ENCODE measurements at regions not wholly inside any gene's neighbourhood (a gene's known extent, or its start where the extent isn't known, plus 50 kb on each side); places are given as distances from the start of the nearest gene placed in this dataset.
"Not testable (repeated sequence)": the region's sequence is repeated elsewhere in the genome, so short reads cannot be mapped to it uniquely, and the experiment has no call there.

DNA sequence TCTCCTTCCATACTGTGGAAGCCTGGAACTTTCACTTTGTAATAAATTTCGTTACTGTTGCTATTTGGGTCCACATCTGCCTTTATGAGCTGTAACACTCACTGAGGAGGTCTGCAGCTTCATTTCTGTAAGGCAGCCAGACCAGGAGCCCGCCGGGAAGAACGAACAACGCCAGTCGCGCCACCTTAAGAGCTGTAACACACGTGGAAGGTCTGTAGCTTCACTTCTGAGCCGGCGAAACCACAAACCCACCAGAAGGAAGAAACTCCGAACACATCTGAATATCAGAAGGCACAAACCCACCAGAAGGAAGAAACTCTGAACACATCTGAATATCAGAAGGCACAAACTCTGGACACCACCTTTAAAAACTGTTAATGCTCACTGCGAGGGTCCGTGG is 589.9 kb upstream of the SLC35B3 start:
- Histone ChIP-seq H3K27me3 (ENCODE audit: insufficient read depth, low read length) (no peaks in the 10 kb centered on the region), H3K9ac (ENCODE audit: low read length) (no peak overlapping the region), H3K79me2 (ENCODE audit: insufficient read depth, low read length) (no peaks in the 10 kb centered on the region), H3K4me2 (ENCODE audit: low read length) (no peak overlapping the region), H3K27ac (ENCODE audit: low read depth, low read length) (no peak overlapping the region), H3K36me3 (ENCODE audit: insufficient read depth, low read length) (no peaks in the 10 kb centered on the region), H2AFZ (ENCODE audit: low read depth, low read length) (no peak overlapping the region), H3K9me3 (ENCODE audit: insufficient read depth, low read depth, low read length) (no peaks in the 10 kb centered on the region), H3K4me3 (ENCODE audit: insufficient read depth, low read depth, low read length) (no peak overlapping the region), H4K20me1 (ENCODE audit: insufficient read depth, low read length) (no peaks in the 10 kb centered on the region), H3K4me1 (ENCODE audit: insufficient read depth, low read length) (no peaks in the 10 kb centered on the region)
- FAIRE-seq = no peak
- no peaks in the 10 kb centered on the region for H3K36me3 Mint-ChIP-seq (ENCODE audit: low read depth, unreplicated experiment)
- DNase-seq (ENCODE audit: low read depth) = no peak
- TF ChIP-seq CTCF (IDR thresholded peaks at IDR 0.05; ENCODE audit: insufficient read depth, low read depth, low read length) (no peak), EZH2 (IDR thresholded peaks at IDR 0.05; ENCODE audit: insufficient read depth, low read length) (no peak)
- H3K4me3 Mint-ChIP-seq (ENCODE audit: unreplicated experiment) = no peak overlapping the region
- H3K9me3 Mint-ChIP-seq (ENCODE audit: unreplicated experiment) = peaks cover 4% of the 10 kb centered on the region
- peak overlapping the region; percentile 17 for H3K27ac Mint-ChIP-seq (ENCODE audit: unreplicated experiment)
- no peaks in the 10 kb centered on the region for H3K4me1 Mint-ChIP-seq (ENCODE audit: low read depth, unreplicated experiment)
- no peaks in the 10 kb centered on the region for H3K27me3 Mint-ChIP-seq (ENCODE audit: low read depth, unreplicated experiment)

DNA sequence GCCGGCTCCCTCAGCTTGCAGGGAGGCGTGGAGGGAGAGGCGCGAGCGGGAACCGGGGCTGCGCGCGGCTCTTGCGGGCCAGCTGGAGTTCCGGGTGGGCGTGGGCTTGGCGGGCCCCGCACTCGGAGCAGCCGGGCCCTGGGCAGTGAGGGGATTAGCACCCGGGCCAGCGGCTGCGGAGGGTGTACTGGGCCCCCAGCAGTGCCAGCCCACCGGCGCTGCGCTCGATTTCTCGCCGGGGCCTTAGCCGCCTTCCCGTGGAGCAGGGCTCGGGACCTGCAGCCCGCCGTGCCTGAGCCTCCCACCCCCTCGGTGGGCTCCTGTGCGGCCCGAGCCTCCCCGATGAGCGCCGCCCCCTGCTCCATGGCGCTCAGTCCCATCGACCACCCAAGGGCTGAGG is 588.9 kb upstream of the SLC35B3 start:
- not testable (repeated sequence) for H3K4me2 ChIP-seq (ENCODE audit: low read length); H3K79me2 ChIP-seq (ENCODE audit: insufficient read depth, low read length); H3K36me3 ChIP-seq (ENCODE audit: insufficient read depth, low read length); H3K27ac Mint-ChIP-seq (ENCODE audit: unreplicated experiment); H3K27me3 Mint-ChIP-seq (ENCODE audit: low read depth, unreplicated experiment); H3K4me3 Mint-ChIP-seq (ENCODE audit: unreplicated experiment); H3K27me3 ChIP-seq (ENCODE audit: insufficient read depth, low read length); H3K4me1 ChIP-seq (ENCODE audit: insufficient read depth, low read length); H3K4me3 ChIP-seq (ENCODE audit: insufficient read depth, low read depth, low read length); H3K27ac ChIP-seq (ENCODE audit: low read depth, low read length); H2AFZ ChIP-seq (ENCODE audit: low read depth, low read length); H3K9me3 ChIP-seq (ENCODE audit: insufficient read depth, low read depth, low read length); H3K9me3 Mint-ChIP-seq (ENCODE audit: unreplicated experiment); DNase-seq (ENCODE audit: low read depth); H4K20me1 ChIP-seq (ENCODE audit: insufficient read depth, low read length); H3K4me1 Mint-ChIP-seq (ENCODE audit: low read depth, unreplicated experiment); H3K9ac ChIP-seq (ENCODE audit: low read length); H3K36me3 Mint-ChIP-seq (ENCODE audit: low read depth, unreplicated experiment); FAIRE-seq

DNA sequence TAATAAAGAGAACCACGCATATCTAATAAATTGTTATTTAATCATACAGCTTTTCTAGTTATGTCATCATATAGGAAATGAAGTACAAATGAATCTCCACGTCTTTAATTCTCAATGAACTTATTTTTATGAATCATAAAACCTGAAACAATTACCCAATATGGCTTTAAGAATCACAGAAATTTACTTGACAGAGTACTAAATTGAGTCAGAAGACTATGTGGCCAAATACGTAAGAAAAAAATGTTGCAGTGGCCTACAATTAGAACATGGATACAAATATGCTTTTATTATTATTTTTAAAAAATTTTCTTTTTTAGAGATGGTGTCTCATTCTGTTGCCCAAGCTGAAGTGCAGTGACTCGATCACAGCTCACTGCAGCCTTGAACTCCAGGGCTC is 584.7 kb upstream of the SLC35B3 start:
- no peaks in the 10 kb centered on the region for H3K9me3 ChIP-seq (ENCODE audit: insufficient read depth, low read depth, low read length)
- Mint-ChIP-seq H3K36me3 (ENCODE audit: low read depth, unreplicated experiment) (no peaks in the 10 kb centered on the region), H3K27me3 (ENCODE audit: low read depth, unreplicated experiment) (no peaks in the 10 kb centered on the region), H3K9me3 (ENCODE audit: unreplicated experiment) (peaks cover 1% of the 10 kb centered on the region), H3K27ac (ENCODE audit: unreplicated experiment) (no peak overlapping the region), H3K4me1 (ENCODE audit: low read depth, unreplicated experiment) (no peaks in the 10 kb centered on the region), H3K4me3 (ENCODE audit: unreplicated experiment) (no peak overlapping the region)
- no peak overlapping the region for H3K9ac ChIP-seq (ENCODE audit: low read length)
- no peak overlapping the region for H3K4me3 ChIP-seq (ENCODE audit: insufficient read depth, low read depth, low read length)
- no peak for FAIRE-seq
- no peak overlapping the region for H3K4me2 ChIP-seq (ENCODE audit: low read length)
- H3K36me3 ChIP-seq (ENCODE audit: insufficient read depth, low read length) = no peaks in the 10 kb centered on the region
- no peak overlapping the region for H2AFZ ChIP-seq (ENCODE audit: low read depth, low read length)
- DNase-seq (ENCODE audit: low read depth) = no peak
- H4K20me1 ChIP-seq (ENCODE audit: insufficient read depth, low read length) = no peaks in the 10 kb centered on the region
- no peak for TF ChIP-seq CTCF (IDR thresholded peaks at IDR 0.05; ENCODE audit: insufficient read depth, low read depth, low read length)
- no peak for TF ChIP-seq EZH2 (IDR thresholded peaks at IDR 0.05; ENCODE audit: insufficient read depth, low read length)
- no peak overlapping the region for H3K27ac ChIP-seq (ENCODE audit: low read depth, low read length)
- H3K27me3 ChIP-seq (ENCODE audit: insufficient read depth, low read length) = no peaks in the 10 kb centered on the region
- H3K4me1 ChIP-seq (ENCODE audit: insufficient read depth, low read length) = no peaks in the 10 kb centered on the region
- no peaks in the 10 kb centered on the region for H3K79me2 ChIP-seq (ENCODE audit: insufficient read depth, low read length)
